ENCODE measurements at regions not wholly inside any gene's neighbourhood (a gene's known extent, or its start where the extent isn't known, plus 50 kb on each side); places are given as distances from the start of the nearest gene placed in this dataset.

DNA sequence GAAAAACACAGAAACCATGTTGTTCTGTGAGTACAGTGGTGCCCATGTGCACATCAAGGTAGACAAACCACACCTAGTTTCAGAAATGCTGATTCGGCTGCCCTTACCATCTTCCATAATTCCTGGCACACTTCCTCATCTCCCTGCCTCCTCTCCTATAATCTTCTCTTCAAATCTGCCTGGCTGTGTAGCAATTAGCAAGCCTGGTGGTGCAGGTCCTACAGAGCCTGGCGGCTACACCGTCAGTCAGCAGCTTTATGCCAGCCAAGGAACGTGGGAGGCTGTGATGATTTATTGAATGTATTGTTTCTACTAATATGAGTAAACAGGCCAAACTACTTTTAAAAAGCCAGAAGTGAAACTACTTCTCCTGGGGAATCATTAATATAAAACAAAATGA, 106.8 kb downstream of the SEMA6D start:
- FAIRE-seq, result no peak

GRCh38 chr15:47829667-47830066, 112.4 kb downstream of the SEMA6D start:
- FAIRE-seq, result no peak

- FAIRE-seq, result no peak
Measured at GRCh38 chr15:47834093-47834492, 116.8 kb downstream of the SEMA6D start.

GRCh38 chr15:47839233-47839825, 122.0 kb downstream of the SEMA6D start:
- FAIRE-seq, result no peak

- FAIRE-seq, result no peak
Measured at GRCh38 chr15:47843124-47843663, 125.9 kb downstream of the SEMA6D start.

DNA sequence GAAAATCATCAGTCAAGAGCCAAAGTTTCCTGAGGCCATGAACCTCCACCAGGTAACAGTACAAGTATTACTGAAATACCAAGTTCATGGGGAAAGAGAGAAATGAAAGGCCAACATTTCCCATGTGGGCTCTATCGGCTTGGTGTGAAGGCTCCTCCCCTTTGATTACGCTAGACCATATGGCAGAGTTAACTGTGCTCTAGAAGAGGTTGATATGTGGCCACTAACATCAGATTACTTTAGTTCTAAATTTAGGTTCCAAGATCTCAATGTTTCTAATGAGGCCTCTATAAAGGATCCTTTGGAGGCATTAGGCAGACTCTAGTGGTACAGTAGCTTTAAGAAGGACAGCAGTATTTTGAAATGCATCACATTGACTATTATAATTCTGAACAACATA, 127.1 kb downstream of the SEMA6D start:
- no peak for FAIRE-seq

DNA sequence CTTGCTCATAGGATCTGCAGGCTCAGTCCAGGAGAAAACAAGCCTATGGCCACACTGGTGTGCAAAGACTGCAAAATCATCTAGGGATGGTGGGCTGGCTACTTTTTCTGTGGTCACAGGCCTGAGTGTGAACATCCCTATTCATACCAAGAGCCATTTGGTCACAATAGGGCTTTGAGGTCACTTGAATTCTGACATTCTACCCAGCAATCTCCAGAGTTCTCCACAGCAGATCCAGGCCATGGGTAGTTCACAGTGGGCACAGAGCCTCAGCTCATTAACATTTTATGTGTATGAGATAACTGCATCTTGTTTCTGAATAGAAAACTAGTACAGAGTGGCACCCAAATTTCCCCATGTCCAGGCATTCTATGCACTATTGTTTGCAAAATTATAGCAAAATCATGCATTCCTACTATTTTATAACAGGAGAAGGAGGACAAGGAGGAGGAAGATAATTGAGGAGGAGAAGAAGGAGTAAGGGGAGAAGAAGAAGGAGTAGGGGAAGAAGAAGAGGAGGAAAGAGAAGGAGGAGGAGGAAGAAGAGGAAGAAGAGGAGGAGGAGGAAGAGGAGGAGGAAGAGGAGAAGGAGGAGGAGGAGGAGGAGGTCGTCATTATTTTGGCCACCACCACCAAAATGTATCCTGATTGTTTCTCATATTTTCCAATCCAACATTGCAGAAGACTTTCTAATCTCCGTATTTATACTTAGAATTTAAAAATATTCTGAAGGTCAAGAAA, 129.0 kb downstream of the SEMA6D start:
- FAIRE-seq, result no peak

GRCh38 chr15:47846876-47847275, 129.6 kb downstream of the SEMA6D start:
- FAIRE-seq, result no peak

GRCh38 chr15:47856071-47856470, 138.8 kb downstream of the SEMA6D start:
- FAIRE-seq, result no peak

DNA sequence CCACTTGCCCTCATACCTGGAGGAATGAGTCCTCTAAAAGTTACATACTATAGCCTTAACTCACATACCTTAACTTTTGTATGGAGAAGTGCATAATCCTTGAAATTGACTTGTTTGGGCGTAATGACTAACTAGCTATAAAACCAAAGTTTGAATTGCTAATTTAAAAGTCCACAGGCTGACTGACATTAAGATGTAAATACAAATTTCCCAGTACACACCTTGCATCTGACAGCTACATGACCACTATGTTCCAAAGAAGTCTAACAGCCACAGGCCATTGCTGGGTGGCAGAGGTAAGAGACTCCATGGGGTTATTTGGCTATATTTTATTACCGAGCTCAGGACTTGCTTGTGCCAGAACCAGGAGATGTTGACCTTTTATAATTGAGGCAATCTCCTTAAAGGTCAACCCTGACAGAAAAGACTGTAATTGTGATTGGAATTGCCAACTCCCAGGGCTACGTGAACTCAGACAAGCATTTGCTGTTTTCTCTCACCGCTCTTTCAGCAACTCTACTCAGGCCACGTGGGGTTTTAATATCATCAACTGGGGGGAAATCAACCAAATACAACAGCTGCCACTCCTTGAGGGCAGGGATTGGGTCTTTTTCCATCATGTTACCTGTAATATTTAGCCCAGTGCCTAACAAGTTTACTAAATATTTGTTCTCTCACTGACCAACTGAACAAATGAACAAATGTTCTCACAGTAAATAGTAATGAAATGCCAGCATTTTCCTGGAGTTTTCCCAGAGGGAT, 139.9 kb downstream of the SEMA6D start:
- no peak for FAIRE-seq

GRCh38 chr15:47857776-47858167, 140.5 kb downstream of the SEMA6D start:
- FAIRE-seq, result no peak

DNA sequence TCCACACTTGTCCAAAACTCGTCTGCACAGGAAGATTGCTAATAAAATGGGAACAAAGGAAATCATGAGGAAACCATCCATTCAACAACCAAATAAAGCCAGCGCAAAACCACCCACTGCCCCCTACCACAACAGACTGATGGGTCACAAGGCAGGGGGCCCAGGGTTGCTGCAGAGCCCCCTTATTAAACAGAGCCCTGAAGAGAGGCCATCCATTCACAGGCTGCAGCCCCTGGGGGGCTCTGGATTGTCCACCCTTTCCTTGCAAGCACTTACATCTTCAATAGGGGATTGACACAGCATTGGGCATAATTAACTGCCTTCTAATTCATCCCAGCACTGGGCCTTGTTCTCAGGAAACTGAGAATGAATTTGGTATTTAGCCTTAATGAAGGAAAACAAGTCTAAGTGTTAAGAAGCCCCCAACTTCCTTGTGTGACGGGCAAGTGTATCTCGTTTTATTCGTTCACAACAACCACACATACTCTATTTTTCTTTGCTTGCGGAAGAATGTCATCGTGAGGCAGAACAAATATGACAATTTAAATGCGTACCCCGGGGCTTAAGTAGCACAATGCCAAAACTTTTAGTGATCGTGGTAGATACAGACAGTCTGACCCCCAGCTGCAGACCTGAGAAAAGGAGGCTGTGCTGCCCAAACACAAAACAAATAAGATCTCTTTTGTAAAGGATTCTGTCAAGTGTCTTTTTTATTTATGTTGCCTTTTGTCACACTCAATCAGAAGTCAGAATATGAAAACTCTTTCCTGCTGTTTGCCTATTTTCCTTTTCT, 144.0 kb downstream of the SEMA6D start:
- no peak for FAIRE-seq

GRCh38 chr15:47862402-47862801, 145.1 kb downstream of the SEMA6D start:
- no peak for FAIRE-seq

GRCh38 chr15:47866446-47866845, 149.1 kb downstream of the SEMA6D start:
- FAIRE-seq, result no peak

- FAIRE-seq, result no peak
Measured at GRCh38 chr15:47870300-47870955, 153.1 kb downstream of the SEMA6D start.

- no peak for FAIRE-seq
Measured at GRCh38 chr15:47870956-47871625, 153.8 kb downstream of the SEMA6D start.

DNA sequence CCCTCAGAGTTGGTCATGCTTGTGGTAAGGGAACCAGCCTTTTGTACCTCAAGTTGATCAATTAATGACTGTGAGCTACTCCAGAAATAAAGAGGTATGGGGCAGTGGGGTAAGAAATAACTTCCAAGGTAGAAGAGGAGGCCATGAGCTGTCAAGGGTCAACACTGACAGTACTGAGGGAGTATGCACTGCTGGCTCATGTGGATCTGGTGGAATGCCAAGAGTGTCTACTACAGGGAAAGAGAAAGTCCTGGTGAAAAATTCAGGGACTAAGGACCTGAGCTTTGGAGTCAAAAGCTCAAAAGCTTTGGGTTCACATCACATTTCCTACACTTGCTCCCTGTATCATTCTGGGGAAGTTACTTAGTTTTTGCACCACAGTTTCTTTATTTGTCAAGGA, 154.9 kb downstream of the SEMA6D start:
- FAIRE-seq, result no peak

GRCh38 chr15:47872869-47873432, 155.6 kb downstream of the SEMA6D start:
- no peak for FAIRE-seq

- no peak for FAIRE-seq
Measured at GRCh38 chr15:47876986-47877385, 159.7 kb downstream of the SEMA6D start.

DNA sequence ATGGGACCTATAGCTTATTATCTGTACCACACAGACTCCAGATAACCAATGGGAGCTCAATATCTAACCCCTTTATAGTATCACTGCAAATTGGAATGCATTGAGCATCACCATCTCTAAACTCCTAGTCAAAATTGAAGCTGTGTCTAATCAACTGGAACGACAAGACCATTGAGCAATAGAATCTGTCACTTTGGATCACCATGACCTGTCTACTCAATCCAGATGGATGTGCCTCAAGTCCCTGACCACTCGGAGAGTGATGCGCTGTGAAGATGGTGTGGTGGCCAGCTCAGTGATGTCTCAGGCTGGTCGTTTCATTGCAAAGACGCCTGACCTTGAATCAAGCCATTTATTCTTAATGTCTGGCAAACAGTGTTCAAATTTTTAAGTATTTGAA, 160.5 kb downstream of the SEMA6D start:
- FAIRE-seq, result no peak

- no peak for FAIRE-seq
Measured at GRCh38 chr15:47885920-47886319, 168.6 kb downstream of the SEMA6D start.

All from endometrium (tissue), 2 donors.